HCT116 (cell line): ENCODE measurements at regions not wholly inside any gene's neighbourhood (a gene's known extent, or its start where the extent isn't known, plus 50 kb on each side); places are given as distances from the start of the nearest gene placed in this dataset.

Experiments used
- ATAC-seq: fragments of 200-7000 bp; cut with Tn5 transposase; 2 replicates; pipeline ENCODE4 v1.9.1; 2020; ENCODE audit warnings: mild to moderate bottlenecking, moderate library complexity
- BruUV-seq: library from RNA; stranded (reverse); fragments of 400-500 nt; replicated peaks from 2 replicates; lab custom pipeline; 2021; lab: Mats Ljungman, UMichigan
- CTCF ChIA-PET: fragments of 300-600 bp; sonication (Branson Sonifier 250); formaldehyde crosslinking; loops from one replicate; lab custom pipeline; 2021; ENCODE audit warnings: antibody characterized with exemption; lab: Charles Lee
- POLR2A ChIA-PET: fragments of 300-600, 350-600 bp; sonication (Branson Sonifier 250); formaldehyde crosslinking; loops from one replicate; lab custom pipeline; 2021; ENCODE audit warnings: antibody characterized with exemption; lab: Charles Lee
- RAD21 ChIA-PET, 2 experiments: fragments of 300-600 bp; sonication (Branson Sonifier 250); formaldehyde crosslinking; loops; one replicate each; lab custom pipeline; 2023; ENCODE audit warnings: low total read pairs in 2 of 2; ENCODE audit not compliant: uncharacterized antibody in 2 of 2, unreplicated experiment in 2 of 2, low non-redundant PET in 1 of 2; lab: Charles Lee
- DNase-seq: peaks from one replicate; pipeline ENCODE4 v3.0.0-alpha.2; 2010; ENCODE audit warnings: low read depth, low spot score
- H2AFZ ChIP-seq: fragments of 200-600 bp; shearing (Covaris generic), sonication (generic); 2 replicates; pipeline ENCODE4 v1.6.1; 2017; ENCODE audit warnings: low read depth, mixed run types, mixed read lengths, antibody characterized with exemption, low read length; ENCODE audit not compliant: poor library complexity, severe bottlenecking
- H3K27ac ChIP-seq: 2 replicates; pipeline ENCODE4 v1.5.1; 2012; ENCODE audit warnings: low read depth, low read length
- H3K27me3 ChIP-seq: fragments of 200-600 bp; sonication (generic); 2 replicates; pipeline ENCODE4 v1.6.1; 2016; ENCODE audit warnings: mixed run types, low read length, mixed read lengths; ENCODE audit not compliant: insufficient read depth
- H3K36me3 ChIP-seq, 2 experiments: fragments of 200-500 bp in 1 of 2; fragments of 200-600 bp in 1 of 2; sonication (Bioruptor generic) in 1 of 2; sonication (generic) in 1 of 2; 2 replicates each; pipeline versions ENCODE4 v1.5.1 to v1.6.1; 2014 to 2016; ENCODE audit warnings: low read length in 2 of 2, inconsistent platforms in 1 of 2, mixed read lengths in 1 of 2, mixed run types in 1 of 2; ENCODE audit not compliant: insufficient read depth in 2 of 2, control insufficient read depth in 1 of 2
- H3K4me1 ChIP-seq, 2 experiments: fragments of 200-600 bp in 1 of 2; sonication (generic) in 1 of 2; 2 replicates each; pipeline versions ENCODE4 v1.5.1 to v1.6.1; 2012 to 2017; ENCODE audit warnings: low read length in 2 of 2, inconsistent platforms in 1 of 2, mild to moderate bottlenecking in 1 of 2, mixed read lengths in 1 of 2, mixed run types in 1 of 2, moderate library complexity in 1 of 2; ENCODE audit not compliant: insufficient read depth in 2 of 2, control insufficient read depth in 1 of 2
- H3K4me2 ChIP-seq: fragments of 200-600 bp; sonication (generic); 2 replicates; pipeline ENCODE4 v1.6.1; 2017; ENCODE audit warnings: mixed run types, low read length, mixed read lengths
- H3K4me3 ChIP-seq, 2 experiments: fragments of 200-600 bp in 1 of 2; sonication (generic) in 1 of 2; replicated peaks in 1 of 2; 2 replicates each; pipeline ENCODE4 v1.5.1; 2011 to 2016; ENCODE audit warnings: low read length in 2 of 2, control low read depth in 1 of 2, low read depth in 1 of 2, mild to moderate bottlenecking in 1 of 2, mixed read lengths in 1 of 2, mixed run types in 1 of 2
- H3K79me2 ChIP-seq: fragments of 200-600 bp; sonication (generic); 2 replicates; pipeline ENCODE4 v1.6.1; 2017; ENCODE audit warnings: mild to moderate bottlenecking, mixed run types, low read length, moderate library complexity, mixed read lengths; ENCODE audit not compliant: insufficient read depth
- H3K9ac ChIP-seq: fragments of 200-600 bp; sonication (generic); 2 replicates; pipeline ENCODE4 v1.6.1; 2016; ENCODE audit warnings: low read length, mixed read lengths
- H3K9me2 ChIP-seq: fragments of 200-600 bp; sonication (generic), shearing (Covaris generic); 2 replicates; pipeline ENCODE4 v1.6.1; 2017; ENCODE audit warnings: mixed run types, mild to moderate bottlenecking, moderate library complexity; ENCODE audit not compliant: insufficient read depth
- H3K9me3 ChIP-seq, 2 experiments: fragments of 200-500 bp in 1 of 2; fragments of 200-600 bp in 1 of 2; sonication (Bioruptor generic) in 1 of 2; sonication (generic) in 1 of 2; 2 replicates each; pipeline ENCODE4 v1.6.1; 2014 to 2017; ENCODE audit warnings: low read length in 2 of 2, mixed read lengths in 2 of 2, inconsistent platforms in 1 of 2, low read depth in 1 of 2, mild to moderate bottlenecking in 1 of 2, mixed run types in 1 of 2, moderate library complexity in 1 of 2; ENCODE audit not compliant: control insufficient read depth in 1 of 2, insufficient read depth in 1 of 2
- H4K20me1 ChIP-seq: fragments of 200-600 bp; sonication (generic), shearing (Covaris generic); 2 replicates; pipeline ENCODE4 v1.6.1; 2017; ENCODE audit warnings: mixed run types, mild to moderate bottlenecking, moderate library complexity; ENCODE audit not compliant: insufficient read depth
- EGR1 ChIP-seq: IDR thresholded peaks from 2 replicates; pipeline ENCODE4 v1.6.1; 2012; ENCODE audit warnings: low read depth
- EZH2 ChIP-seq: fragments of 200-600 bp; sonication (generic); IDR thresholded peaks from 2 replicates; pipeline ENCODE4 v1.6.1; 2017; ENCODE audit warnings: antibody characterized with exemption, mixed run types
- EZH2phosphoT487 ChIP-seq: fragments of 200-600 bp; IDR thresholded peaks from 2 replicates; pipeline ENCODE4 v1.6.1; 2018; ENCODE audit warnings: antibody characterized with exemption, borderline replicate concordance
- POLR2A ChIP-seq: IDR thresholded peaks from 2 replicates; pipeline ENCODE4 v1.7.0; 2011; ENCODE audit warnings: borderline replicate concordance; ENCODE audit not compliant: insufficient read depth, insufficient read length; ENCODE audit errors: extremely low read depth
- RAD21 ChIP-seq: IDR thresholded peaks from 2 replicates; pipeline ENCODE4 v1.6.1; 2012; ENCODE audit warnings: low read depth, mild to moderate bottlenecking
- YY1 ChIP-seq: IDR thresholded peaks from 2 replicates; pipeline ENCODE4 v1.6.1; 2011; ENCODE audit warnings: low read length, low read depth, moderate library complexity, mild to moderate bottlenecking; ENCODE audit not compliant: insufficient replicate concordance; ENCODE audit errors: extremely low read depth
- intact Hi-C: fragments of 100-400 bp; cut with micrococcal nuclease; formaldehyde crosslinking; loops from 2 replicates; pipeline ENCODE4 v1.10.0; 2022
- TF ChIP-seq, protein P1 (sequence below): IDR thresholded peaks from 2 replicates; pipeline ENCODE4 v1.6.1; 2012
- TF ChIP-seq, protein P2 (sequence below): IDR thresholded peaks from 2 replicates; pipeline ENCODE4 v1.6.1; 2012
- TF ChIP-seq, protein P3 (sequence below), 3 experiments: fragments of 200-600 bp in 1 of 3; sonication (generic) in 1 of 3; IDR thresholded peaks in 2 of 3; conservative IDR thresholded peaks in 1 of 3; 2 replicates each; pipeline ENCODE4 v1.5.1; 2012 to 2017; ENCODE audit warnings: low read depth in 2 of 3, low read length in 2 of 3, antibody characterized with exemption in 1 of 3, borderline replicate concordance in 1 of 3, control low read depth in 1 of 3, mild to moderate bottlenecking in 1 of 3, mixed read lengths in 1 of 3, mixed run types in 1 of 3, moderate library complexity in 1 of 3; ENCODE audit not compliant: insufficient read depth in 1 of 3
- TF ChIP-seq, protein P4 (sequence below): IDR thresholded peaks from 2 replicates; pipeline ENCODE4 v1.6.1; 2011; ENCODE audit warnings: mild to moderate bottlenecking, low read length, moderate library complexity; ENCODE audit not compliant: insufficient replicate concordance; ENCODE audit errors: extremely low read depth

DNA sequence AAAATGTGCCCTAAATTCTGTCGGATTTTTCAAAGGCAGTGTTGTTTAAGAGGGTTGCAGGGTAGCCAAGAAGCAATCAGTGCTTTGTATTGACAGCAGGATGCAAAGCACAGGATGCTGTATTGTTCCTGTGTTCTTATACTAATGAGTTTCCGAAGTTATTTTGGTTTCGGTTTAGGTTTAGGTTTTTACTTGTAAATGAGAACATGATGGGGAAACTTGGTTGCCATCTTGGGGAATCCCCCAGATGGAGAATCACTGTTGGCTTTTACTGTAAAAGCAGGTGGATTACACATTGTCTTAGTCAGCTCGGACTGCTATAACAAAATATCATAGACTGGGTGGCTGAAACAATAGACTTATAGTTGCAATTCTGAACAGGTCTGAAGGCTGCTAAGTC is 72.1 kb downstream of the INHBA start:
- CTCF ChIA-PET = no interaction called here

DNA sequence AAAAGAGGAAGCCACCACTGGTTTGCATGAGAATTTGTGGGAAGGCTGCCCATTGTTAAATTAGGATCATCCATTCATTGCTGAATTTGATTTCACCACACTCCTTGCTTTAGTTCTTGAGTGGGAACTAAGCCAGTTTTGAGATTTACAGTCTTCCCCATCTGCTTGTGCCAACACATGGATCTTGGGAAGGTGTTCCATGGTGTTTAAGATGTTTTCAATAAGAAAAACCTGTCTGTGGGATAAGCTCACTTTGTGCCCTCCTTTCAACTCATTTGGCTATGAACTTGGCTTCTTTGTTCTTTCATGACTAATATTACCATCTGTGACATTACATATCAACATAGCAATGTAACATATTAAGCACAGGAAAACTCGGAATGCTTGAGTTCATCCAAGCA is 73.2 kb downstream of the INHBA start:
- Histone ChIP-seq H3K79me2 (no peaks in the 10 kb centered on the region), H3K4me2 (no peak overlapping the region), H3K27me3 (no peaks in the 10 kb centered on the region), H3K9me2 (no peaks in the 10 kb centered on the region), H2AFZ (no peak overlapping the region), H3K9me3 (no peaks in the 10 kb centered on the region), H3K9ac (no peak overlapping the region), H3K4me3 (no peak overlapping the region), H3K36me3 (no peaks in the 10 kb centered on the region), H3K27ac (no peak overlapping the region), H3K4me1 (no peaks in the 10 kb centered on the region), H4K20me1 (no peaks in the 10 kb centered on the region)
- ChIA-PET RAD21 (no interaction called here), CTCF (no interaction called here), POLR2A (no interaction called here)
- DNase-seq (no peak), ATAC-seq (no peak)
- BruUV-seq = no TSS peak
- intact Hi-C loops = no loop called here
- TF ChIP-seq, protein P1, sequence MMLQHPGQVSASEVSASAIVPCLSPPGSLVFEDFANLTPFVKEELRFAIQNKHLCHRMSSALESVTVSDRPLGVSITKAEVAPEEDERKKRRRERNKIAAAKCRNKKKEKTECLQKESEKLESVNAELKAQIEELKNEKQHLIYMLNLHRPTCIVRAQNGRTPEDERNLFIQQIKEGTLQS = no peak
- TF ChIP-seq YY1 (no peak), POLR2A (no peak), RAD21 (no peak), EZH2 (no peak), EGR1 (no peak)
- TF ChIP-seq, protein P2, sequence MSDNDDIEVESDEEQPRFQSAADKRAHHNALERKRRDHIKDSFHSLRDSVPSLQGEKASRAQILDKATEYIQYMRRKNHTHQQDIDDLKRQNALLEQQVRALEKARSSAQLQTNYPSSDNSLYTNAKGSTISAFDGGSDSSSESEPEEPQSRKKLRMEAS = no peak
- TF ChIP-seq, protein P3, sequence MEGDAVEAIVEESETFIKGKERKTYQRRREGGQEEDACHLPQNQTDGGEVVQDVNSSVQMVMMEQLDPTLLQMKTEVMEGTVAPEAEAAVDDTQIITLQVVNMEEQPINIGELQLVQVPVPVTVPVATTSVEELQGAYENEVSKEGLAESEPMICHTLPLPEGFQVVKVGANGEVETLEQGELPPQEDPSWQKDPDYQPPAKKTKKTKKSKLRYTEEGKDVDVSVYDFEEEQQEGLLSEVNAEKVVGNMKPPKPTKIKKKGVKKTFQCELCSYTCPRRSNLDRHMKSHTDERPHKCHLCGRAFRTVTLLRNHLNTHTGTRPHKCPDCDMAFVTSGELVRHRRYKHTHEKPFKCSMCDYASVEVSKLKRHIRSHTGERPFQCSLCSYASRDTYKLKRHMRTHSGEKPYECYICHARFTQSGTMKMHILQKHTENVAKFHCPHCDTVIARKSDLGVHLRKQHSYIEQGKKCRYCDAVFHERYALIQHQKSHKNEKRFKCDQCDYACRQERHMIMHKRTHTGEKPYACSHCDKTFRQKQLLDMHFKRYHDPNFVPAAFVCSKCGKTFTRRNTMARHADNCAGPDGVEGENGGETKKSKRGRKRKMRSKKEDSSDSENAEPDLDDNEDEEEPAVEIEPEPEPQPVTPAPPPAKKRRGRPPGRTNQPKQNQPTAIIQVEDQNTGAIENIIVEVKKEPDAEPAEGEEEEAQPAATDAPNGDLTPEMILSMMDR (IDR thresholded peaks at IDR 0.05 in 2 of 3, conservative IDR thresholded peaks at IDR 0.05 in 1 of 3; ENCODE audit: borderline replicate concordance in 1 of 3, insufficient read depth in 1 of 3, low read depth in 2 of 3, low read length in 2 of 3) = no peak
- TF ChIP-seq, protein P4, sequence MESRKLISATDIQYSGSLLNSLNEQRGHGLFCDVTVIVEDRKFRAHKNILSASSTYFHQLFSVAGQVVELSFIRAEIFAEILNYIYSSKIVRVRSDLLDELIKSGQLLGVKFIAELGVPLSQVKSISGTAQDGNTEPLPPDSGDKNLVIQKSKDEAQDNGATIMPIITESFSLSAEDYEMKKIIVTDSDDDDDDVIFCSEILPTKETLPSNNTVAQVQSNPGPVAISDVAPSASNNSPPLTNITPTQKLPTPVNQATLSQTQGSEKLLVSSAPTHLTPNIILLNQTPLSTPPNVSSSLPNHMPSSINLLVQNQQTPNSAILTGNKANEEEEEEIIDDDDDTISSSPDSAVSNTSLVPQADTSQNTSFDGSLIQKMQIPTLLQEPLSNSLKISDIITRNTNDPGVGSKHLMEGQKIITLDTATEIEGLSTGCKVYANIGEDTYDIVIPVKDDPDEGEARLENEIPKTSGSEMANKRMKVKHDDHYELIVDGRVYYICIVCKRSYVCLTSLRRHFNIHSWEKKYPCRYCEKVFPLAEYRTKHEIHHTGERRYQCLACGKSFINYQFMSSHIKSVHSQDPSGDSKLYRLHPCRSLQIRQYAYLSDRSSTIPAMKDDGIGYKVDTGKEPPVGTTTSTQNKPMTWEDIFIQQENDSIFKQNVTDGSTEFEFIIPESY = no peak

More for the DNA sequence above, 72.1 kb downstream of the INHBA start:
- Histone ChIP-seq H3K27me3 (no peaks in the 10 kb centered on the region), H4K20me1 (no peaks in the 10 kb centered on the region), H3K9me2 (no peaks in the 10 kb centered on the region), H3K36me3 (no peaks in the 10 kb centered on the region), H3K9me3 (no peaks in the 10 kb centered on the region), H3K4me1 (no peaks in the 10 kb centered on the region), H2AFZ (no peak overlapping the region), H3K4me2 (no peak overlapping the region), H3K4me3 (no peak overlapping the region), H3K27ac (no peak overlapping the region), H3K9ac (no peak overlapping the region), H3K79me2 (no peaks in the 10 kb centered on the region)
- ChIA-PET POLR2A (no interaction called here), RAD21 (no interaction called here)
- TF ChIP-seq EZH2phosphoT487 (no peak), EZH2 (no peak)
- TF ChIP-seq, protein P3 (IDR thresholded peaks at IDR 0.05 in 2 of 3, conservative IDR thresholded peaks at IDR 0.05 in 1 of 3; ENCODE audit: borderline replicate concordance in 1 of 3, insufficient read depth in 1 of 3, low read depth in 2 of 3, low read length in 2 of 3) = no peak
- TF ChIP-seq, protein P1 = no peak
- intact Hi-C loops = no loop called here
- no peak for DNase-seq
- no TSS peak for BruUV-seq
- ATAC-seq = no peak
